ENCODE measurements at regions not wholly inside any gene's neighbourhood (a gene's known extent, or its start where the extent isn't known, plus 50 kb on each side); places are given as distances from the start of the nearest gene placed in this dataset.

DNA sequence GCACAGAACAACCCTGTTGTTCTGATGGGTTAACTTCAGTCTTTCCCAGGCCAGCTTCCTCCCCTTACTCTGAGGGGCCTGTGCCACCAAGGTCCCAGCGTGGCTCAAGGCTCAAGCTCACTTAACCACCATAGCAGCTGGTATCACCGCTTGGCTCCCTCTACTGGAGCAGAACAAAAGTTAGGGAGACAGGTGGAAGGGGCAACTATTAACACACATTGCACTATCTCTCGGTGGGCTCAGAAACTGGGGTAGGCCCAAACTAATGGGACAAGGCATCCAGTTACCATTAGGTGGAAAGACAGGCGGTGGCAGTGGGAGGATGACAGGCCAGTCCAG is 88.7 kb upstream of the ATL2 start:
- Histone ChIP-seq H3K27ac (no peak overlapping the region), H3K9me3 (no peaks in the 10 kb centered on the region), H3K36me3 (no peaks in the 10 kb centered on the region), H3K4me1 (no peaks in the 10 kb centered on the region), H3K4me3 (no peak overlapping the region), H3K27me3 (no peaks in the 10 kb centered on the region)
- DNase-seq: peak in 1 of 2 donors; percentile 23
- intact Hi-C loops (cut with DNase I): loop anchor here in 6 of 10 donors (5.0 to 10.0 kb wide), 4 partner anchors 138 to 151 kb away; no protein-coding TSS in a partner anchor
- TF ChIP-seq, protein P1, sequence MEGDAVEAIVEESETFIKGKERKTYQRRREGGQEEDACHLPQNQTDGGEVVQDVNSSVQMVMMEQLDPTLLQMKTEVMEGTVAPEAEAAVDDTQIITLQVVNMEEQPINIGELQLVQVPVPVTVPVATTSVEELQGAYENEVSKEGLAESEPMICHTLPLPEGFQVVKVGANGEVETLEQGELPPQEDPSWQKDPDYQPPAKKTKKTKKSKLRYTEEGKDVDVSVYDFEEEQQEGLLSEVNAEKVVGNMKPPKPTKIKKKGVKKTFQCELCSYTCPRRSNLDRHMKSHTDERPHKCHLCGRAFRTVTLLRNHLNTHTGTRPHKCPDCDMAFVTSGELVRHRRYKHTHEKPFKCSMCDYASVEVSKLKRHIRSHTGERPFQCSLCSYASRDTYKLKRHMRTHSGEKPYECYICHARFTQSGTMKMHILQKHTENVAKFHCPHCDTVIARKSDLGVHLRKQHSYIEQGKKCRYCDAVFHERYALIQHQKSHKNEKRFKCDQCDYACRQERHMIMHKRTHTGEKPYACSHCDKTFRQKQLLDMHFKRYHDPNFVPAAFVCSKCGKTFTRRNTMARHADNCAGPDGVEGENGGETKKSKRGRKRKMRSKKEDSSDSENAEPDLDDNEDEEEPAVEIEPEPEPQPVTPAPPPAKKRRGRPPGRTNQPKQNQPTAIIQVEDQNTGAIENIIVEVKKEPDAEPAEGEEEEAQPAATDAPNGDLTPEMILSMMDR (IDR thresholded peaks at IDR 0.05): peak; percentile 10 to 63 (median 45)
- 70 to 76% methylated on average over 4 of the region's 4 CpGs for WGBS, 2 donors
- ATAC-seq: peak in 4 of 8 donors; percentile 50 to 70 (median 60)

DNA sequence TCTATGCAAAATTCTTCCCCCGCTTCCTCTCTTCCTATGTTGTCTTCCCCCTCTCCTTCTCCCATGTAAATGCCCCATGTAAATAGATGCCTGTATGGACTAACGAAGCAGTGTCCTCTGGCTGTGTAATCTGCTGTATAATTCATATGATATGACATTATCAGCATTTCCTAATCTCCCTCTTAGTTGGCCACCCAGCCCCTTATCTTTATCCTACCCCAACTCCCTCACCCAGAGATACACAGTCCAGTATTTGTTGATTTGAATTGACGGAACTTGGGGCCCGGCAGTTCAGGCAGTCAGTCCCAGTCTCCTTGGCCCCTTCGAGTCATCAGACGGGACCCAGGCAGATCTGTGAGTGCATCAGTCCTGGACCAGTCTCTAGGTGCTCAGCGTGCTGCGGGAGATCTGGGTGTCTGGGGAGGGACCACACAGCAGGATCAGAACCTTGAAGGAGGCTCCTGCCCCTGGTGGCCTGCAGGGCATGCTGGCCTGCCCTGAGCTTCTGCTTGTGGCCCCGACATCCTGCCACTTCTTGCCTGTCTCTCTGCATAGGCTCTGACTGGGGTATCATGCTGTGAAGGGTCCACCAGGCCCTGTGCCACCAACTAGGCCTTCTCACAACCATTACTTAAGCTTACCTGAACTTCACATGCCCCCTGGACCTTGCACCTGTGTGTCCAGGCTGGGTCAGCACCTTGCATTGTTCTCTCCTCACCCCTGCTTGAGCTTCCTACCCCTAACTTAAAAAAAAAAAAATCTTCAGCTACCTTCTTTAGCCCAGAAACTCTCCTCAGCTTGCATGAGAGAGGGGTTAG is 88.1 kb upstream of the ATL2 start:
- Histone ChIP-seq H3K4me1 (no peaks in the 10 kb centered on the region), H3K4me3 (no peak overlapping the region), H3K9me3 (no peaks in the 10 kb centered on the region), H3K27me3 (no peaks in the 10 kb centered on the region), H3K27ac (no peak overlapping the region), H3K36me3 (no peaks in the 10 kb centered on the region)
- TF ChIP-seq, protein P1 (IDR thresholded peaks at IDR 0.05): no peak
- DNase-seq (no peak), ATAC-seq (peak in 1 of 8 donors; percentile 22)
- WGBS, 2 donors: 91% methylated on average over 9 of the region's 9 CpGs
- intact Hi-C loops (cut with DNase I): loop anchor here in 6 of 10 donors (5.0 to 10.0 kb wide), 4 partner anchors 138 to 150 kb away; no protein-coding TSS in a partner anchor

DNA sequence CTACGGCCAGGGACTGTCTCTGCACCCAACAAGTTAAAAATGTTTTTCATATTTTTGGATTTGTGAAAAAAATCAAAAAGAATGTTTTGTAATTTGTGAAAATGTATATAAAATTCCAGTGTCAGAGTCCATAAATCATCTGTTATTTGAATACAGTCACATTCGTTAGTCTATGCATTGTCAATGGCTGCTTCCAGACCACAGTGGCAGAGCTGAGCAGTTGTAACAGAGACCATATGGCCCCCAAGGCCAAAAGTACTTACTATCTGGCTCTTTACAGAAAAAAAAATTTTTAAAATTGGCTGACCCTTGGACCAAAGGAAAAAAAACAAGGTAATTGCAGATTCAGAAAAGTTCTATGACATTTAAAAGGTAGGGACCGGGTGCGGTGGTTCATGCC is 86.7 kb upstream of the ATL2 start:
- DNase-seq (no peak), ATAC-seq (no peak)
- intact Hi-C loops (cut with DNase I): loop anchor here in 2 of 10 donors (10.0 kb wide), 2 partner anchors 139 to 149 kb away; no protein-coding TSS in a partner anchor
- WGBS, 2 donors: 92 to 95% methylated on average over 4 of the region's 4 CpGs
- Histone ChIP-seq H3K27ac (no peak overlapping the region), H3K9me3 (no peaks in the 10 kb centered on the region), H3K4me1 (no peaks in the 10 kb centered on the region), H3K36me3 (no peaks in the 10 kb centered on the region), H3K27me3 (no peaks in the 10 kb centered on the region), H3K4me3 (no peak overlapping the region)
- TF ChIP-seq, protein P1 (IDR thresholded peaks at IDR 0.05): no peak

DNA sequence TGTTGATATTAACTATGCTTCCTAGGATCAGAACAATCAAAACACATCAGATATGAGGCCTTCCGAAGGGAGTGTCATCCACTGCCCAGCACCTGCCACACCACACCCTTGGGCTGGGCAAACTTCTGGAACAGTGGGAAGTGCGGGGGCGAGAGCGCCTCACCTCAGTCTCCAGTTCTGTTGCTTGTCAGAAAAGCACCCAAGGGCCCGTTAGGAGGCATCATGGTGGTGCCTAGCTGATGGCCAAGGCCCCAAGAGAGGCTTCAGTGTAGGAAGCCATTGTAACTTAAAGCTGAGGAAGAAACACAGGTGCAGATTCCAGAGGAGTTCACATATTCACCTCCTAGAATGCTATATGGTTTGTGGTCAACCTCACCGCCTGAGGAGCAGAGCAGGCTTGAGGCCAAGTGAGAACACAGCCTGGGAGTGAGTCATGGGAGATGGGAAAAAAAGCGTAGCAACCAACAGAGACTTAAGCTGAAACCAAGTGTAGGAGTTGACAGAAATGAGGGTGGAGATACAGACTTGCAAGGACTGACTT is 85.1 kb upstream of the ATL2 start:
- no peak overlapping the region for H3K4me3 ChIP-seq
- intact Hi-C loops (cut with DNase I): loop anchor here in 2 of 10 donors (10.0 kb wide), 2 partner anchors 137 to 147 kb away; no protein-coding TSS in a partner anchor
- 75 to 88% methylated on average over 7 of the region's 7 CpGs for whole genome bisulfite sequencing, 2 donors
- H3K36me3 ChIP-seq: no peaks in the 10 kb centered on the region
- no peak overlapping the region for H3K27ac ChIP-seq
- no peaks in the 10 kb centered on the region for H3K27me3 ChIP-seq
- no peaks in the 10 kb centered on the region for H3K9me3 ChIP-seq
- TF ChIP-seq, protein P1 (IDR thresholded peaks at IDR 0.05): no peak
- no peaks in the 10 kb centered on the region for H3K4me1 ChIP-seq
- DNase-seq: no peak
- ATAC-seq: peak in 3 of 8 donors; percentile 43 to 60 (median 53)

Measured in heart right ventricle (tissue), 16 donors.